ENCODE measurements at regions not wholly inside any gene's neighbourhood (a gene's known extent, or its start where the extent isn't known, plus 50 kb on each side); places are given as distances from the start of the nearest gene placed in this dataset.
A peak's percentile ranks its signal among the peaks of the same experiment; 100 is the strongest.

GRCh38 chr13:33369073-33369472 is 83.5 kb upstream of the STARD13 start (continued):
- TF ChIP-seq SPI1 (IDR thresholded peaks at IDR 0.05; ENCODE audit: borderline replicate concordance, insufficient read depth, low read depth, low read length) (no peak), SIN3A (IDR thresholded peaks at IDR 0.05; ENCODE audit: low read depth, low read length) (no peak), MAX (IDR thresholded peaks at IDR 0.05; ENCODE audit: low read depth, low read length) (no peak), ZBTB33 (IDR thresholded peaks at IDR 0.05) (no peak), ESRRA (IDR thresholded peaks at IDR 0.05; ENCODE audit: low read length) (no peak)

GRCh38 chr13:33372251-33372919 is 86.8 kb upstream of the STARD13 start:
- no peak for FAIRE-seq
- RAD21 ChIA-PET (ENCODE audit: unreplicated experiment), result no interaction called here
- CTCF ChIA-PET, result interaction anchor here (0.5 to 1.3 kb wide), 4 partner anchors 18 to 470 kb away, joined by 3 to 5 read pairs (median 3); no protein-coding TSS in a partner anchor
- TF ChIP-seq MYB (IDR thresholded peaks at IDR 0.05; ENCODE audit: borderline replicate concordance, low read depth, low read length) (no peak), RUNX3 (IDR thresholded peaks at IDR 0.05; ENCODE audit: low read length) (peak; percentile 53), YBX1 (IDR thresholded peaks at IDR 0.05) (no peak), EED (IDR thresholded peaks at IDR 0.05; ENCODE audit: low read depth) (no peak), NR2F1 (conservative IDR thresholded peaks at IDR 0.05) (peak; percentile 28; the same call in 1 of the 2 replicates), RBBP5 (conservative IDR thresholded peaks at IDR 0.05) (no peak), ATF2 (IDR thresholded peaks at IDR 0.05; ENCODE audit: low read length) (peak; percentile 20; the same call in 1 of the 2 replicates), MEF2A (IDR thresholded peaks at IDR 0.05; ENCODE audit: insufficient read depth, low read depth, low read length) (peak; percentile 67), ZNF384 (IDR thresholded peaks at IDR 0.05; ENCODE audit: borderline replicate concordance, low read depth, low read length) (no peak), HSF1 (IDR thresholded peaks at IDR 0.05; ENCODE audit: low read depth, low read length) (no peak), MEF2B (IDR thresholded peaks at IDR 0.05; ENCODE audit: partially characterized antibody, poor library complexity, severe bottlenecking) (peak; percentile 39), ZNF274 (IDR thresholded peaks at IDR 0.05; ENCODE audit: insufficient read depth, insufficient read length) (no peak), PAX8 (IDR thresholded peaks at IDR 0.05) (no peak), ETV6 (conservative IDR thresholded peaks at IDR 0.05 in 1 of 2, IDR thresholded peaks at IDR 0.05 in 1 of 2; ENCODE audit: borderline replicate concordance in 1 of 2, low read depth in 1 of 2) (no peak), IRF4 (IDR thresholded peaks at IDR 0.05; ENCODE audit: low read depth, low read length) (no peak)

More at GRCh38 chr13:33372251-33372919, 86.8 kb upstream of the STARD13 start:
- H2AFZ ChIP-seq (ENCODE audit: control insufficient read depth, low read depth, low read length), result no peak overlapping the region; the same call in 1 of the 2 replicates
- no TSS peak for BruUV-seq (replicated peaks)
- no peak overlapping the region for H3K4me3 ChIP-seq
- H3K36me3 ChIP-seq (ENCODE audit: control insufficient read depth in 2 of 2, insufficient read depth in 2 of 2, low read length in 1 of 2), result no peaks in the 10 kb centered on the region
- ATAC-seq (peak; percentile 41), DNase-seq (ENCODE audit: low read depth, low spot score) (no peak)
- ChIA-PET SMC1A (ENCODE audit: uncharacterized antibody, unreplicated experiment) (no interaction called here), POLR2A (no interaction called here)
- no peaks in the 10 kb centered on the region; the same call in 2 of the 3 replicates for H3K9me3 ChIP-seq (replicated peaks; ENCODE audit: control insufficient read depth, insufficient read depth, low read length)
- H3K4me1 ChIP-seq (ENCODE audit: control insufficient read depth, insufficient read depth, low read length), result peaks cover 9% of the 10 kb centered on the region
- no peak overlapping the region for H3K9ac ChIP-seq (ENCODE audit: control insufficient read depth, insufficient read depth, low read length)
- in situ Hi-C loops (cut with MboI), result no loop called here
- intact Hi-C loops (cut with micrococcal nuclease; ENCODE audit: unreplicated experiment), result no loop called here
- H3K4me2 ChIP-seq (ENCODE audit: control insufficient read depth, insufficient read depth), result no peak overlapping the region
- H3K27me3 ChIP-seq (replicated peaks in 1 of 2; ENCODE audit: control insufficient read depth in 2 of 2, insufficient read depth in 2 of 2, low read length in 1 of 2), result no peaks in the 10 kb centered on the region
- no peak overlapping the region for H3K27ac ChIP-seq (ENCODE audit: control insufficient read depth, insufficient read depth)
- no peaks in the 10 kb centered on the region for H3K79me2 ChIP-seq (ENCODE audit: control insufficient read depth, insufficient read depth, low read length)
- WGBS (ENCODE audit: insufficient coverage, insufficient replicate concordance, low lambda C conversion rate, missing lambda C conversion rate), result 52% methylated on average over 4 of the region's 4 CpGs
- H4K20me1 ChIP-seq (ENCODE audit: control insufficient read depth, insufficient read depth), result no peaks in the 10 kb centered on the region

All from GM12878 (cell line).